AG04450 (cell line): ENCODE measurements at regions not wholly inside any gene's neighbourhood (a gene's known extent, or its start where the extent isn't known, plus 50 kb on each side); places are given as distances from the start of the nearest gene placed in this dataset.

Experiments used
- CTCF ChIA-PET: fragments of 300-600, 350-600 bp; formaldehyde crosslinking; extraction: SDS; loops from one replicate; lab custom pipeline; 2022; ENCODE audit warnings: antibody characterized with exemption, inconsistent platforms; lab: Charles Lee
- POLR2A ChIA-PET: fragments of 350-600 bp; formaldehyde crosslinking; extraction: SDS; loops from one replicate; lab custom pipeline; 2021; ENCODE audit warnings: antibody characterized with exemption, inconsistent platforms; lab: Yijun Ruan, JAX
- DNase-seq: peaks from one replicate; pipeline ENCODE4 v3.0.0-alpha.2; 2011; ENCODE audit warnings: low read depth, low spot score
- H3K27ac ChIP-seq: one replicate; pipeline ENCODE4 v1.5.1; 2012; ENCODE audit warnings: low read depth, low read length, control low read depth
- H3K27me3 ChIP-seq: one replicate; pipeline ENCODE4 v1.6.0; 2012; ENCODE audit warnings: low read length; ENCODE audit not compliant: control insufficient read depth, insufficient read depth
- H3K4me3 ChIP-seq: 2 replicates; pipeline ENCODE4 v1.5.1; 2011; ENCODE audit warnings: mild to moderate bottlenecking, low read depth, low read length, control low read depth
- H3K9me3 ChIP-seq: 2 replicates; pipeline ENCODE4 v1.5.1; 2012; ENCODE audit warnings: low read length; ENCODE audit not compliant: control insufficient read depth, insufficient read depth
- CTCF ChIP-seq: IDR thresholded peaks from 2 replicates; pipeline ENCODE4 v1.5.1; 2011; ENCODE audit warnings: low read depth, low read length, control low read depth, inconsistent platforms

- POLR2A ChIA-PET = no interaction called here
- no peak for TF ChIP-seq CTCF
- no peak for DNase-seq
- H3K27me3 ChIP-seq = no peaks in the 10 kb centered on the region
- H3K4me3 ChIP-seq = no peak overlapping the region
- no peak overlapping the region for H3K27ac ChIP-seq
- H3K9me3 ChIP-seq = peaks cover 2% of the 10 kb centered on the region
- CTCF ChIA-PET = no interaction called here
Observed at GRCh38 chr6:114595186-114595585, 252.4 kb upstream of the HS3ST5 start.

- Histone ChIP-seq H3K27ac (no peak overlapping the region), H3K27me3 (no peaks in the 10 kb centered on the region), H3K9me3 (peaks cover 2% of the 10 kb centered on the region), H3K4me3 (no peak overlapping the region)
- no peak for TF ChIP-seq CTCF
- CTCF ChIA-PET = no interaction called here
- no peak for DNase-seq
- POLR2A ChIA-PET = no interaction called here
Observed at GRCh38 chr6:114592506-114592905, 249.7 kb upstream of the HS3ST5 start.

- ChIA-PET POLR2A (no interaction called here), CTCF (no interaction called here)
- no peak for DNase-seq
- Histone ChIP-seq H3K4me3 (no peak overlapping the region), H3K27ac (no peak overlapping the region), H3K9me3 (peaks cover 2% of the 10 kb centered on the region; the same call in 1 of the 2 replicates), H3K27me3 (no peaks in the 10 kb centered on the region)
- no peak for TF ChIP-seq CTCF
Observed at GRCh38 chr6:114588726-114589125, 245.9 kb upstream of the HS3ST5 start.

GRCh38 chr6:114586298-114586697, 243.5 kb upstream of the HS3ST5 start:
- ChIA-PET POLR2A (no interaction called here), CTCF (no interaction called here)
- Histone ChIP-seq H3K9me3 (peaks cover 2% of the 10 kb centered on the region; the same call in 1 of the 2 replicates), H3K4me3 (no peak overlapping the region), H3K27me3 (no peaks in the 10 kb centered on the region), H3K27ac (no peak overlapping the region)
- no peak for TF ChIP-seq CTCF
- no peak for DNase-seq

GRCh38 chr6:114581293-114581692, 238.5 kb upstream of the HS3ST5 start:
- no peak overlapping the region for H3K27ac ChIP-seq
- no peak for TF ChIP-seq CTCF
- ChIA-PET POLR2A (no interaction called here), CTCF (no interaction called here)
- peaks cover 7% of the 10 kb centered on the region for H3K9me3 ChIP-seq
- no peaks in the 10 kb centered on the region for H3K27me3 ChIP-seq
- H3K4me3 ChIP-seq = no peak overlapping the region
- no peak for DNase-seq
